A673 (cell line): ENCODE measurements at regions not wholly inside any gene's neighbourhood (a gene's known extent, or its start where the extent isn't known, plus 50 kb on each side); places are given as distances from the start of the nearest gene placed in this dataset.

ENCODE experiments used
- BruUV-seq: library from RNA; stranded (reverse); fragments of 400-500 nt; replicated peaks from 2 replicates; lab custom pipeline; 2021; lab: Mats Ljungman, UMichigan
- CTCF ChIA-PET: fragments of 300-600 bp; sonication (Branson Sonifier 250); formaldehyde crosslinking; loops from one replicate; lab custom pipeline; 2022; ENCODE audit warnings: antibody characterized with exemption; lab: Charles Lee
- POLR2A ChIA-PET: fragments of 300-600 bp; sonication (Branson Sonifier 250); formaldehyde crosslinking; loops from one replicate; lab custom pipeline; 2022; ENCODE audit warnings: antibody characterized with exemption; ENCODE audit not compliant: low non-redundant PET; lab: Charles Lee
- DNase-seq: peaks from one replicate; pipeline ENCODE4 v3.0.0-alpha.2; 2015; ENCODE audit warnings: low spot score
- H3K27ac ChIP-seq: fragments of 200-600 bp; sonication (generic); 2 replicates; pipeline ENCODE4 v1.5.1; 2016; ENCODE audit warnings: mixed run types, low read depth, mild to moderate bottlenecking, mixed read lengths, antibody characterized with exemption, low read length; ENCODE audit not compliant: poor library complexity, severe bottlenecking
- H3K27me3 ChIP-seq: fragments of 200-600 bp; sonication (generic); replicated peaks from 2 replicates; pipeline ENCODE4 v1.6.1; 2017; ENCODE audit warnings: mixed run types, low read depth, mild to moderate bottlenecking, mixed read lengths, antibody characterized with exemption, low read length; ENCODE audit not compliant: insufficient read depth, poor library complexity
- H3K36me3 ChIP-seq: fragments of 200-600 bp; sonication (generic); 2 replicates; pipeline ENCODE4 v1.6.1; 2016; ENCODE audit warnings: mixed run types, mild to moderate bottlenecking, mixed read lengths, antibody characterized with exemption, low read length; ENCODE audit not compliant: insufficient read depth, poor library complexity, severe bottlenecking
- H3K4me1 ChIP-seq: fragments of 200-600 bp; sonication (generic); 2 replicates; pipeline ENCODE4 v1.6.1; 2017; ENCODE audit warnings: mixed run types, mild to moderate bottlenecking, mixed read lengths, antibody characterized with exemption, low read length; ENCODE audit not compliant: insufficient read depth, poor library complexity, severe bottlenecking
- H3K4me3 ChIP-seq: fragments of 200-600 bp; sonication (generic); 2 replicates; pipeline ENCODE4 v1.5.1; 2016; ENCODE audit warnings: low read depth, mixed run types, mild to moderate bottlenecking, mixed read lengths, low read length; ENCODE audit not compliant: poor library complexity, severe bottlenecking
- H3K9me3 ChIP-seq: fragments of 200-600 bp; sonication (generic); 2 replicates; pipeline ENCODE4 v1.6.1; 2016; ENCODE audit warnings: mixed run types, low read depth, mild to moderate bottlenecking, mixed read lengths, antibody characterized with exemption, low read length; ENCODE audit not compliant: poor library complexity, severe bottlenecking
- EZH2 ChIP-seq: fragments of 200-600 bp; sonication (generic); IDR thresholded peaks from 2 replicates; pipeline ENCODE4 v1.6.1; 2017; ENCODE audit warnings: borderline replicate concordance, low read depth, mild to moderate bottlenecking, mixed read lengths, antibody characterized with exemption, low read length; ENCODE audit not compliant: poor library complexity, severe bottlenecking
- intact Hi-C: fragments of 100-400 bp; cut with micrococcal nuclease; formaldehyde crosslinking; loops from one replicate; pipeline ENCODE4 v1.10.0; 2022; ENCODE audit not compliant: unreplicated experiment
- TF ChIP-seq, protein P1 (sequence below): fragments of 300-800, 200-600 bp; sonication (generic); conservative IDR thresholded peaks from 2 replicates; pipeline ENCODE4 v1.5.1; 2017; ENCODE audit warnings: low read depth, mild to moderate bottlenecking, antibody characterized with exemption, low read length, moderate library complexity, mixed read lengths

- no peaks in the 10 kb centered on the region for H3K9me3 ChIP-seq
- POLR2A ChIA-PET, result no interaction called here
- intact Hi-C loops, result loop anchor here (5.0 to 10.0 kb wide), 2 partner anchors 302 to 790 kb away; no protein-coding TSS in a partner anchor
- CTCF ChIA-PET, result no interaction called here
- TF ChIP-seq, protein P1, sequence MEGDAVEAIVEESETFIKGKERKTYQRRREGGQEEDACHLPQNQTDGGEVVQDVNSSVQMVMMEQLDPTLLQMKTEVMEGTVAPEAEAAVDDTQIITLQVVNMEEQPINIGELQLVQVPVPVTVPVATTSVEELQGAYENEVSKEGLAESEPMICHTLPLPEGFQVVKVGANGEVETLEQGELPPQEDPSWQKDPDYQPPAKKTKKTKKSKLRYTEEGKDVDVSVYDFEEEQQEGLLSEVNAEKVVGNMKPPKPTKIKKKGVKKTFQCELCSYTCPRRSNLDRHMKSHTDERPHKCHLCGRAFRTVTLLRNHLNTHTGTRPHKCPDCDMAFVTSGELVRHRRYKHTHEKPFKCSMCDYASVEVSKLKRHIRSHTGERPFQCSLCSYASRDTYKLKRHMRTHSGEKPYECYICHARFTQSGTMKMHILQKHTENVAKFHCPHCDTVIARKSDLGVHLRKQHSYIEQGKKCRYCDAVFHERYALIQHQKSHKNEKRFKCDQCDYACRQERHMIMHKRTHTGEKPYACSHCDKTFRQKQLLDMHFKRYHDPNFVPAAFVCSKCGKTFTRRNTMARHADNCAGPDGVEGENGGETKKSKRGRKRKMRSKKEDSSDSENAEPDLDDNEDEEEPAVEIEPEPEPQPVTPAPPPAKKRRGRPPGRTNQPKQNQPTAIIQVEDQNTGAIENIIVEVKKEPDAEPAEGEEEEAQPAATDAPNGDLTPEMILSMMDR, result no peak
- TF ChIP-seq EZH2, result no peak
- BruUV-seq, result no TSS peak
- H3K27me3 ChIP-seq, result peaks cover 8% of the 10 kb centered on the region
- no peak for DNase-seq
- H3K27ac ChIP-seq, result no peak overlapping the region
- no peaks in the 10 kb centered on the region for H3K36me3 ChIP-seq
- H3K4me3 ChIP-seq, result no peak overlapping the region
- H3K4me1 ChIP-seq, result peaks cover 26% of the 10 kb centered on the region
Measured at GRCh38 chr10:128542659-128543058, 416.4 kb upstream of the MKI67 start.

- H3K27me3 ChIP-seq, result peaks cover 8% of the 10 kb centered on the region
- TF ChIP-seq, protein P1, result no peak
- no peak for TF ChIP-seq EZH2
- ChIA-PET POLR2A (no interaction called here), CTCF (no interaction called here)
- no TSS peak for BruUV-seq
- H3K4me1 ChIP-seq, result peaks cover 21% of the 10 kb centered on the region
- no peak for DNase-seq
- H3K27ac ChIP-seq, result no peak overlapping the region
- no peaks in the 10 kb centered on the region for H3K36me3 ChIP-seq
- intact Hi-C loops, result loop anchor here (5.0 to 10.0 kb wide), 2 partner anchors 302 to 789 kb away; no protein-coding TSS in a partner anchor
- no peak overlapping the region for H3K4me3 ChIP-seq
- no peaks in the 10 kb centered on the region for H3K9me3 ChIP-seq
Measured at GRCh38 chr10:128543151-128543550, 416.9 kb upstream of the MKI67 start.

DNA sequence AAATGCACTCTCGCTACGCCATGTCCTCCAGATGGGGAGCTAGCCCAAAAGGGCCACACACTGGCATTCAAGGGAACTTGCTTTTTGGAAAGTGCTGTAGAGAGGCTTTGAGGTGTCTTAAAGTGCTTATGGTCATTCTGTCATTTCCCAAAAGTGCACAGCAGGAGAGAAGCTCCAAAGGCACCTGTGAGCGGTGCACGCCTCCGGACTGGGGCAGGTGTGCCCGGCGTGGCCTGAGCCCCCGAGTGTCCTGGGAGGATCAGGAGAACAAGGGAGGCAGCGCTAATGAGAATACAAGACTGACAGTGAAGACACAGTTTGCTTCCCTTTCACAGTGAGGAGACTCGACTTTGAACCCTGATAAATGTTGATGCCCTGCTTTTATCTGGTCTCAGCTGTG lies 419.0 kb upstream of the MKI67 start:
- ChIA-PET POLR2A (no interaction called here), CTCF (no interaction called here)
- TF ChIP-seq, protein P1, result no peak
- TF ChIP-seq EZH2, result no peak
- BruUV-seq, result no TSS peak
- H3K27me3 ChIP-seq, result peaks cover 8% of the 10 kb centered on the region
- no peak for DNase-seq
- H3K9me3 ChIP-seq, result no peaks in the 10 kb centered on the region
- H3K4me3 ChIP-seq, result no peak overlapping the region
- peaks cover 7% of the 10 kb centered on the region for H3K4me1 ChIP-seq
- intact Hi-C loops, result loop anchor here (10.0 kb wide), 1 partner anchor 300 kb away; no protein-coding TSS in a partner anchor
- H3K27ac ChIP-seq, result no peak overlapping the region
- no peaks in the 10 kb centered on the region for H3K36me3 ChIP-seq
